ENCODE measurements at regions not wholly inside any gene's neighbourhood (a gene's known extent, or its start where the extent isn't known, plus 50 kb on each side); places are given as distances from the start of the nearest gene placed in this dataset.
A peak's percentile ranks its signal among the peaks of the same experiment; 100 is the strongest.

DNA sequence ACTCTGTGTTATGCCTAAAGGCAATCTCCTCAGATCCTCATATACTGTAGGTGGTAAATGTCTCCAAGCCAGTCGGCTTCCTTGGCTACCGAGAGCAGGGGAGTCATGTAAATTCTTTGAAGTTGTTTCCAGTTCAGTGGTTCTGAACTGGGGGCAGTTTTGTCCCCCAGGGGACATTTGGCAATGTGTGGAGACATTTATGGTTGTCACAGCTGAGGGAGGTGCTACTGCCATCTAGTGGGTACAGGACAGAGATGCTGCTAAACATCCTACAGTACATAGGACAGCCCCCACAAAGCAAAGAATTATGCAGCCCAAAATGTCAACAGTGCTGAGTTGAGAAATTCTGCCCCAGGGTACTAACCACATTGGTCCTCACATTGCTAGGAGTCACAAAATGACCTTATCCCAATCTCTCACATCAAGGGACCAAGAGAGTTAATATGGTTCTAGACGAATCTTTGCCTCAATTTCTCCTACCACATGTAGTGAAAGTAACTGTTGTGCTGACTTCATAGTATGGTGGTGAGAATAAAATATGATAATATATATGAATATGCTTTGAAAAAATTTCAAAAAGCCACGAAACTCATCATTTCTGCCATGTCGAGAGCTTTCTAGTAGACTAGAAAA, 104.4 kb upstream of the ARHGAP24 start:
- no peak overlapping the region for H3K4me3 ChIP-seq
- DNase-seq (ENCODE audit: extremely low spot score): no peak
- no peak overlapping the region for H3K27ac ChIP-seq (replicated peaks in 1 of 4)
- H3K9me3 ChIP-seq: no peaks in the 10 kb centered on the region
- WGBS: 42% methylated on average over 5 of the region's 5 CpGs
- no peaks in the 10 kb centered on the region for H3K27me3 ChIP-seq
- no peak for TF ChIP-seq EP300 (IDR thresholded peaks at IDR 0.05)
- TF ChIP-seq CTCF (IDR thresholded peaks at IDR 0.05): peak; percentile 24 to 56 (median 35)
- peaks cover 0 to 4% (median 0%) of the 10 kb centered on the region in 4 donors for H3K4me1 ChIP-seq
- no peaks in the 10 kb centered on the region for H3K36me3 ChIP-seq
- intact Hi-C loops (cut with DNase I): no loop called here

GRCh38 chr4:85372966-85373365, 102.0 kb upstream of the ARHGAP24 start:
- TF ChIP-seq POLR2A (IDR thresholded peaks at IDR 0.05; ENCODE audit: low read depth) (no peak), EP300 (IDR thresholded peaks at IDR 0.05) (no peak), POLR2AphosphoS5 (IDR thresholded peaks at IDR 0.05) (no peak), CTCF (IDR thresholded peaks at IDR 0.05) (no peak)
- peaks cover 0 to 4% (median 0%) of the 10 kb centered on the region in 4 donors for H3K4me1 ChIP-seq
- intact Hi-C loops (cut with DNase I): no loop called here
- H3K27ac ChIP-seq (replicated peaks in 1 of 4): no peak overlapping the region
- 66% methylated on average over 4 of the region's 4 CpGs for WGBS
- H3K4me3 ChIP-seq: no peak overlapping the region
- no peaks in the 10 kb centered on the region for H3K36me3 ChIP-seq
- no peaks in the 10 kb centered on the region for H3K27me3 ChIP-seq
- H3K9me3 ChIP-seq: no peaks in the 10 kb centered on the region
- no peak for DNase-seq (ENCODE audit: extremely low spot score)

DNA sequence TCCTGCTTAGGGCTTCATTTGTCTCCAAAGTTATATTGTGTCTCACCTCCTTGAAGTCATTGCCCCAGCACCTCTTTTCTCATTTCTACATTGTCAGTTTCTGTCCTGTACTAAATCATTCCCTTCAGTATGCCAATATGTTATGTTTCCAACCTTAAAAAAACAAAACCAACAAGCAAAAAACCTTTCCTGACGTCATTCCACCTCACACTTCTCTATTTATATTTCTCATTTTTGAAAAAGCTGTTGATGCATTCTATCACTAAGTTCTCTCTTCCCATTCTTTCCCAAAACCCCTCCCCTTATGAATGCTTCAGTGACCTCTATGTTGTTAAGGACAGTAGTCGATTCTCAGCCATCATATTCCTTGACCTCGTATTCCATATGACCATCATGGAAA, 98.7 kb upstream of the ARHGAP24 start:
- H3K27me3 ChIP-seq: no peaks in the 10 kb centered on the region
- H3K9me3 ChIP-seq: no peaks in the 10 kb centered on the region
- no peaks in the 10 kb centered on the region for H3K36me3 ChIP-seq
- intact Hi-C loops (cut with DNase I): no loop called here
- 87% methylated on average over 3 of the region's 3 CpGs for WGBS
- no peaks in the 10 kb centered on the region for H3K4me1 ChIP-seq
- no peak for DNase-seq (ENCODE audit: extremely low spot score)
- TF ChIP-seq CTCF (IDR thresholded peaks at IDR 0.05): no peak
- no peak for TF ChIP-seq POLR2AphosphoS5 (IDR thresholded peaks at IDR 0.05)
- no peak for TF ChIP-seq EP300 (IDR thresholded peaks at IDR 0.05)
- no peak for TF ChIP-seq POLR2A (IDR thresholded peaks at IDR 0.05; ENCODE audit: low read depth)
- no peak overlapping the region for H3K27ac ChIP-seq (replicated peaks in 1 of 4)
- no peak overlapping the region for H3K4me3 ChIP-seq

GRCh38 chr4:85381968-85382367, 93.0 kb upstream of the ARHGAP24 start:
- no peaks in the 10 kb centered on the region for H3K9me3 ChIP-seq
- 71% methylated on average over 4 of the region's 4 CpGs for WGBS
- no peak overlapping the region for H3K4me3 ChIP-seq
- intact Hi-C loops (cut with DNase I): no loop called here
- no peak overlapping the region for H3K27ac ChIP-seq (replicated peaks in 1 of 4)
- no peak for DNase-seq (ENCODE audit: extremely low spot score)
- H3K36me3 ChIP-seq: no peaks in the 10 kb centered on the region
- no peaks in the 10 kb centered on the region for H3K4me1 ChIP-seq
- TF ChIP-seq EP300 (IDR thresholded peaks at IDR 0.05) (no peak), CTCF (IDR thresholded peaks at IDR 0.05) (no peak), POLR2AphosphoS5 (IDR thresholded peaks at IDR 0.05) (no peak), POLR2A (IDR thresholded peaks at IDR 0.05; ENCODE audit: low read depth) (no peak)
- no peaks in the 10 kb centered on the region for H3K27me3 ChIP-seq

DNA sequence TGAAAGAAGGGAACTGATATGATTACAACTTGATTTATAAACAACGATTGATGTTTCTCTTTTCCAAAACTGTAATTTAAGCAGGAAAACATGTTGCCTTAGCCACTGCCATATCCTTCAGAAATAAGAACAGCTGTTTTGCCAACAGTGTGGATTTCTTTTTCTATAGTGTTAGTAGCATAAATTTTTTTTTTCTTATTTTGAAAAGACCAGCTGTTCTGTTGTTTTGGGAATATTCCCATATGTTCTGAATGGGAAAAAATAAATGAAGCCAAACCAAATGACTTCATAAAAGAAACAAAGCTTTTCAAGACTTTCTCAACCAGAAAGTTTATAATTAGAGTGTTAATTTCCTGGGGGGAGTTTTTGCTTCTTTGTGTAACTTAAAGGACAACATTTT, 83.9 kb upstream of the ARHGAP24 start:
- no peak for DNase-seq (ENCODE audit: extremely low spot score)
- no peaks in the 10 kb centered on the region for H3K36me3 ChIP-seq
- H3K9me3 ChIP-seq: no peaks in the 10 kb centered on the region
- WGBS: 70% methylated on average over 1 of the region's 1 CpG
- H3K4me3 ChIP-seq: no peak overlapping the region
- no peaks in the 10 kb centered on the region for H3K27me3 ChIP-seq
- no peaks in the 10 kb centered on the region for H3K4me1 ChIP-seq
- H3K27ac ChIP-seq (replicated peaks in 1 of 4): no peak overlapping the region
- no peak for TF ChIP-seq CTCF (IDR thresholded peaks at IDR 0.05)
- TF ChIP-seq EP300 (IDR thresholded peaks at IDR 0.05): no peak
- TF ChIP-seq POLR2AphosphoS5 (IDR thresholded peaks at IDR 0.05): no peak
- TF ChIP-seq POLR2A (IDR thresholded peaks at IDR 0.05; ENCODE audit: low read depth): no peak
- intact Hi-C loops (cut with DNase I): no loop called here

Data from esophagus muscularis mucosa (tissue), 4 donors.